Inflammatory macrophage treated with lipopolysaccharide for 4 hours (primary cell): ENCODE measurements at regions not wholly inside any gene's neighbourhood (a gene's known extent, or its start where the extent isn't known, plus 50 kb on each side); places are given as distances from the start of the nearest gene placed in this dataset.
"Not testable (repeated sequence)": the region's sequence is repeated elsewhere in the genome, so short reads cannot be mapped to it uniquely, and the experiment has no call there.

Source experiments
- DNase-seq: peaks from one replicate; pipeline ENCODE4 v3.0.0-alpha.2; 2020

- DNase-seq = no peak
These were observed 1009.6 kb upstream of the PCDH7 start for GRCh38 chr4:29710519-29710918.

- no peak for DNase-seq
These were observed 1008.9 kb upstream of the PCDH7 start for GRCh38 chr4:29711226-29711625.

- no peak for DNase-seq
These were observed 1002.7 kb upstream of the PCDH7 start for GRCh38 chr4:29717287-29718057.

GRCh38 chr4:29718136-29718535 is 1002.0 kb upstream of the PCDH7 start:
- DNase-seq = no peak

- DNase-seq = no peak
These were observed 997.9 kb upstream of the PCDH7 start for GRCh38 chr4:29722253-29722652.

GRCh38 chr4:29726938-29727337 is 993.2 kb upstream of the PCDH7 start:
- no peak for DNase-seq

- DNase-seq = no peak
These were observed 985.6 kb upstream of the PCDH7 start for GRCh38 chr4:29734343-29735213.

GRCh38 chr4:29756966-29757365 is 963.2 kb upstream of the PCDH7 start:
- DNase-seq = no peak

GRCh38 chr4:29762151-29762550 is 958.0 kb upstream of the PCDH7 start:
- no peak for DNase-seq

- no peak for DNase-seq
These were observed 949.5 kb upstream of the PCDH7 start for GRCh38 chr4:29770627-29771026.

- DNase-seq = not testable (repeated sequence)
These were observed 932.0 kb upstream of the PCDH7 start for GRCh38 chr4:29788123-29788522.

GRCh38 chr4:29805245-29805644 is 914.9 kb upstream of the PCDH7 start:
- no peak for DNase-seq

- no peak for DNase-seq
These were observed 914.2 kb upstream of the PCDH7 start for GRCh38 chr4:29805916-29806480.

- no peak for DNase-seq
These were observed 902.2 kb upstream of the PCDH7 start for GRCh38 chr4:29817961-29818360.

GRCh38 chr4:29829067-29829466 is 891.1 kb upstream of the PCDH7 start:
- no peak for DNase-seq

GRCh38 chr4:29852537-29852936 is 867.6 kb upstream of the PCDH7 start:
- DNase-seq = no peak

- no peak for DNase-seq
These were observed 866.3 kb upstream of the PCDH7 start for GRCh38 chr4:29853833-29854232.

GRCh38 chr4:29861307-29861706 is 858.9 kb upstream of the PCDH7 start:
- no peak for DNase-seq

GRCh38 chr4:29867412-29867811 is 852.8 kb upstream of the PCDH7 start:
- no peak for DNase-seq

GRCh38 chr4:29900336-29900735 is 819.8 kb upstream of the PCDH7 start:
- no peak for DNase-seq

GRCh38 chr4:29908276-29908675 is 811.9 kb upstream of the PCDH7 start:
- DNase-seq = no peak

- no peak for DNase-seq
These were observed 792.3 kb upstream of the PCDH7 start for GRCh38 chr4:29927895-29928294.

- no peak for DNase-seq
These were observed 771.7 kb upstream of the PCDH7 start for GRCh38 chr4:29948451-29948850.

- no peak for DNase-seq
These were observed 771.3 kb upstream of the PCDH7 start for GRCh38 chr4:29948858-29949257.
